ENCODE measurements at regions not wholly inside any gene's neighbourhood (a gene's known extent, or its start where the extent isn't known, plus 50 kb on each side); places are given as distances from the start of the nearest gene placed in this dataset.

GRCh38 chr15:47570044-47570443 is 147.3 kb upstream of the SEMA6D start:
- TF ChIP-seq, protein P1, sequence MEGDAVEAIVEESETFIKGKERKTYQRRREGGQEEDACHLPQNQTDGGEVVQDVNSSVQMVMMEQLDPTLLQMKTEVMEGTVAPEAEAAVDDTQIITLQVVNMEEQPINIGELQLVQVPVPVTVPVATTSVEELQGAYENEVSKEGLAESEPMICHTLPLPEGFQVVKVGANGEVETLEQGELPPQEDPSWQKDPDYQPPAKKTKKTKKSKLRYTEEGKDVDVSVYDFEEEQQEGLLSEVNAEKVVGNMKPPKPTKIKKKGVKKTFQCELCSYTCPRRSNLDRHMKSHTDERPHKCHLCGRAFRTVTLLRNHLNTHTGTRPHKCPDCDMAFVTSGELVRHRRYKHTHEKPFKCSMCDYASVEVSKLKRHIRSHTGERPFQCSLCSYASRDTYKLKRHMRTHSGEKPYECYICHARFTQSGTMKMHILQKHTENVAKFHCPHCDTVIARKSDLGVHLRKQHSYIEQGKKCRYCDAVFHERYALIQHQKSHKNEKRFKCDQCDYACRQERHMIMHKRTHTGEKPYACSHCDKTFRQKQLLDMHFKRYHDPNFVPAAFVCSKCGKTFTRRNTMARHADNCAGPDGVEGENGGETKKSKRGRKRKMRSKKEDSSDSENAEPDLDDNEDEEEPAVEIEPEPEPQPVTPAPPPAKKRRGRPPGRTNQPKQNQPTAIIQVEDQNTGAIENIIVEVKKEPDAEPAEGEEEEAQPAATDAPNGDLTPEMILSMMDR (IDR thresholded peaks at IDR 0.05): no peak
- TF ChIP-seq EZH2 (IDR thresholded peaks at IDR 0.05; ENCODE audit: borderline replicate concordance, insufficient read depth, low read depth, low read length, poor library complexity, severe bottlenecking): no peak

Data from B cell (primary cell).